ENCODE measurements at regions not wholly inside any gene's neighbourhood (a gene's known extent, or its start where the extent isn't known, plus 50 kb on each side); places are given as distances from the start of the nearest gene placed in this dataset.

DNA sequence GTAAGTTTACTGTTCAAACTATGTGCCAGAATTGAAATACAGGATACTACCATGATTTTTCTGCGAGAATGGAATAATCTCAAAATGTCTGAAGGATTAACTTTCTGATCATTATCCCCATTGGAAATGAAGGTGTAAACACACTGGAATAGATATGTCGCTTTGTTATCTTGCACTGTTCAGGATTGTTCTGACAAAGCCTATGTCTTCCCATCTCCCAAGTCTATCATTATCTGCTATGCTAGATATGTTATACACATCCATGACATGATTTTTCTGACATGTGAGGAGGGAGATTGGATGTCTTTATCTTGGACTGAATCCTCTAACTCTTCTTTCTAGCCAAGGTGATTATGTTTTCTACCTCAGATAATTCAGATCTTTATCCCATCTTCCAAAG, 1239.3 kb upstream of the ADGRL4 start:
- TF ChIP-seq, protein P1, sequence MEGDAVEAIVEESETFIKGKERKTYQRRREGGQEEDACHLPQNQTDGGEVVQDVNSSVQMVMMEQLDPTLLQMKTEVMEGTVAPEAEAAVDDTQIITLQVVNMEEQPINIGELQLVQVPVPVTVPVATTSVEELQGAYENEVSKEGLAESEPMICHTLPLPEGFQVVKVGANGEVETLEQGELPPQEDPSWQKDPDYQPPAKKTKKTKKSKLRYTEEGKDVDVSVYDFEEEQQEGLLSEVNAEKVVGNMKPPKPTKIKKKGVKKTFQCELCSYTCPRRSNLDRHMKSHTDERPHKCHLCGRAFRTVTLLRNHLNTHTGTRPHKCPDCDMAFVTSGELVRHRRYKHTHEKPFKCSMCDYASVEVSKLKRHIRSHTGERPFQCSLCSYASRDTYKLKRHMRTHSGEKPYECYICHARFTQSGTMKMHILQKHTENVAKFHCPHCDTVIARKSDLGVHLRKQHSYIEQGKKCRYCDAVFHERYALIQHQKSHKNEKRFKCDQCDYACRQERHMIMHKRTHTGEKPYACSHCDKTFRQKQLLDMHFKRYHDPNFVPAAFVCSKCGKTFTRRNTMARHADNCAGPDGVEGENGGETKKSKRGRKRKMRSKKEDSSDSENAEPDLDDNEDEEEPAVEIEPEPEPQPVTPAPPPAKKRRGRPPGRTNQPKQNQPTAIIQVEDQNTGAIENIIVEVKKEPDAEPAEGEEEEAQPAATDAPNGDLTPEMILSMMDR (IDR thresholded peaks at IDR 0.05; ENCODE audit: insufficient read depth, low read length, poor library complexity, severe bottlenecking), result no peak
- no peak for TF ChIP-seq EZH2phosphoT487 (conservative IDR thresholded peaks at IDR 0.05; ENCODE audit: low read length)

All from SU-DHL-6 (cell line).